ENCODE measurements at regions not wholly inside any gene's neighbourhood (a gene's known extent, or its start where the extent isn't known, plus 50 kb on each side); places are given as distances from the start of the nearest gene placed in this dataset.

DNA sequence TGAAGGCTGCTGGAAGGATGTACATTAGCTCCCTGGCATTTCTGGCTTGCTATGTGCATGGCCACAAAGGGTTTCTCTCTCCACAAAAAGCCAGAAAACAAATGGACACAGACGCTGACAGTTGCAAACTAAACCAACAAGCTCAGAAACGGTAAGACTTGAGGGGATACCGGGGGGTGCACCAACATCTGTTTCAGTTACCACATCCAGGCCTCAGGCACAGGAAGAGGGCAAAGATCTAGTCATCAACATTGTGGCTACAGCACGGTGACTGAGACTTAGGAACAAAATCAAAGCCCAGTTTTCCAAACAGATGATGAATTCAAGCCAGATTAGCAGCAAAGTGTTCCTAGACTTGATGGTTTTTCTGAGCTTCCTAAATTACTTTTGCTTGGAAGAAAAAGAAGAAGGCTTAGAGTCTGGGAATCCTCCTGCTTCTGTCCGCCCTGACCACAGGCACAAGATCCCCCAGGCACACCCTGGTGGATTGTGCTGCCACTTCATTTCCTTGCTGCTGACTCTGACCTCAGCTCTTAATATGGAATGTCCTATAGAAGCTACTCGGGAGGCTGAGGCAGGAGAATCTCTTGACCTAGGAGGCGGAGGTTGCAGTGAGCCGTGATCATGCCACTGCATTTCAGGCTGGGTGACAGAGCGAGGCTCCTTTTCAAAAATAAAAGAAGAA is 54.2 kb upstream of the ADGRF1 start:
- TF ChIP-seq CTCF (IDR thresholded peaks at IDR 0.05), result no peak
- no peak for TF ChIP-seq ZFX (IDR thresholded peaks at IDR 0.05; ENCODE audit: borderline replicate concordance)
